HG02973 (cell line): ENCODE measurements at regions not wholly inside any gene's neighbourhood (a gene's known extent, or its start where the extent isn't known, plus 50 kb on each side); places are given as distances from the start of the nearest gene placed in this dataset.
"Not testable (repeated sequence)": the region's sequence is repeated elsewhere in the genome, so short reads cannot be mapped to it uniquely, and the experiment has no call there.

ENCODE experiments used
- ATAC-seq: cut with Tn5 transposase; IDR thresholded peaks from one replicate; pipeline ENCODE4 v1.9.1; 2021; ENCODE audit warnings: moderate library complexity; ENCODE audit not compliant: unreplicated experiment

DNA sequence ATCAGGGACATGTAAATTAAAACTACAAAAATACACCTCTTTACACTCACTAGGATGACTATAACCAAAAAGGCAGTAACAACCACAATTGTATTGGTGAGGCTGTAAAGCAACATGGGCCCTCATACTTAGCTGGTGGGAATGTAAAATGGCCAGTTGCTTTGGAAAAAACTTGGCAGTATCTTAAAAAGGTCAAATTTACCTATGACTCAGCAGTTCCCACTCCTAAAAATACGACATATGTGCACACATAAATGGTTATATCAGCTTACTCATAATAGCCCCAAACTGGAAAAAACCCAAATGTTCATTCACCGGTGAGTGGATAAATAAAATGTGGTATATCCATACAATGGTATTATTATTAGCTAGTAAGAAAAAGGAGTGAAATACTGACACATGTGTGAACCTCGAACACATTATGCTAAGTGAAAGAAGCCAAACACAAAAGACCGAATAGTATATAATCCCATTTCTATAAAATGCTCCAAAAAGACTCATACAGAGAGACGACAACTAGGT, 391.4 kb downstream of the NPIPA8 start:
- ATAC-seq = no peak

DNA sequence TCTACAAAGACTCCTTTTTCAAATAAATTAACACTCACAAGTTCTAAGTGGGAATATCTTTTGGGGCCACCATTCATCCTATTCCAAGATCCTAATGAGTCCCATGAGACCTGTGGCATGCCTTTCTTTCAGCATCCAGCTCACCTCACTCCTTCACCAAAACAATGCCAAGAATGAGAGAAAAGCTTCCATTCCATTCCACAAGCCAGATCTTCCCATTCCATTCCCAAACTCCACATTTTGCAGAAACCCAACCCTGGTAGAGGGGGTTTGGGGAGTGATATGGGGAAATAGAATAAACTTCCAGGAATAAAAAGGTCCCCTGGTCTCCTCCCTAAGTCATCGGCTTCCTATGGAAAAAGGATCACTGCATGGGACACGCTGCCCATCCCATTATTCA, 392.2 kb downstream of the NPIPA8 start:
- ATAC-seq = no peak

DNA sequence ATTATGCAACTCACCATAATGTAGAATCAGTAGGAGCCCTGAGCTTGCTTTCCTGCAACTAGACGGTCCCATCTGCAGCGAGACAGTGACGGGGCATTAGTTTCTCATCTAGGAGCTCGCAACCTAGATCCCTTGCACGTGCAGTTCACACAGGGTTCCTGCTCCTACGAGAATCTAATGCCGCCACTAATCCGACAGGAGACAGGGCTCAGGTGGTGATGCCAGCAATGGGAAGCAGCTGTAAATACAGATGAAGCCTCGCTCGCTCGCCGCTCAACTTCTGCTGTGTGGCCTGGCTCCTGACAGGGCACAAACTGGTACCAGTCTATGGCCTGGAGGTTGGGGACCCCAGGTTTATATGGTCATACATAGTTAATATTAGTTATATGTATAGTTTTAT, 394.5 kb downstream of the NPIPA8 start:
- no peak for ATAC-seq

DNA sequence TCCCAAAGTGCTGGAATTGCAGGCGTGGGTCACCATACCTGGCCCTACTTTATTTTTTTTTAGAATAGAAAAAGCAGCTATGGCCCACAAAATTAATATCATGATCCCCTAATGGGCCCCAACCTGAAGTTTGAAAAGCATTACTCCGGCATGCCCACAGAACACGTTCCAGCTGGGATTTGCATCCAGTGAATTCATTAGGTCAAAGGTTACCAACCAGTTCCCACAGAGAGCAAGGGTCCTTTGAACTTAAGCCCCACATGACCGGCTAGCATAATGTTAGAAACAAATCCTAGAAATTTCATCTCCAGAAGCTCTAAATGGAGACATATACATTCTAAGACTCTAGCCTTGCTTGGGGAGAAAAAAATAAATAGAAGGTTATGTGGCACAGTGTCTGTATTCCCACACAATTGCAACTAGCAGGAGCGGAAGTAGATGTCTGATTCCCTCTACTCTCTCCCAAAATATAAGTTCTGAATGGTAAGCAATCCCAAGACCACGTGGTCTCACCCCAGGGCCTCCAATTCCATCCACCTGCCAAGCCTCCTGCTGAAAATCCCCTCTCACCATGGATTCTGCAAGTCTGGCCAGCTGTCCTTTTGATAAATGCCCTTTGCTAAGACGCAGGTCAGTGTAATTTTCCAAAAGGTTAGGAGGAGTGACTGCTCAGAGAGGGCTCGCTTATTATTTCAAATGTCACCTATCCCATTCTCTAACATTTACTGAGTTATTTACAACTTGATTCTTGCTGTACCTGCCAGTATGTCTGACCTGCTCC, 395.8 kb downstream of the NPIPA8 start:
- no peak for ATAC-seq

DNA sequence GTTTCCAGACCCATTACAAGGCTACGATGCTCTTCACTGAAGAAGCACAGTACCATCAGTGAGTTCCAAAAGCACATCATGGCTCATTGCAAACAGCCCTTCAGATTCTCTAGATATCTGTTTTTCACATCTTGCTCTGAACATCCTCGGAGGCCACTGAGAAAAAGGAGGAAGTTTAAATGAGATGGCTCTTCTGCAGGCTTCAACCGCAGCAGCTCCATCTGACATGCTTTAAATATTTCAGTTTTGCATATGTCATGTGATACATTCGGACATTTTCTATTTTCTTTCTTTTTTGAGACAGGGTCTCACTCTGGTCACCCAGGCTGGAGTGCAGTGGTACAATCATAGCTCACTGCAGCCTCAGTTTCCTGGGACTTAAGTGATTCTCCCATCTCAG, 396.8 kb downstream of the NPIPA8 start:
- peak; percentile 55 for ATAC-seq

DNA sequence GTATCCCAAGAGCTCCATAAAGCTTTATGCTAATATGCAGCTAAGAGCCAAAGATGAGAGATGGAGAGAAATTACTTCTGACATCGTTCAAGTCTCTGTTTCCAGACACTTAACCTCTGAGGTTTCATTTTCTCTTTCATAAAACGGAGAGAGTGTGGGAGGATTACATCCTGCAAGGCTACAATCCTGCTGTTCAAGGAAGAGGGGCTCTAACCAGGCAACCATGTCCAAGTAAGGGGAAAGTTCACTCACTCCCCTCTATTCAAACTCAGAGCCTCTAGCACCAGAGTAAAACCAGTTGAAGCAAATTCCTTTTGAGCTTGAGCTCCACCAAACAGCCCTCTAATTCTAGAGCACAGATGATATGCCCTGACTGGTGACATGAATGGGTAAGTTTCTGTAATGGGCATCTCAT, 397.4 kb downstream of the NPIPA8 start:
- ATAC-seq = peak; percentile 52

DNA sequence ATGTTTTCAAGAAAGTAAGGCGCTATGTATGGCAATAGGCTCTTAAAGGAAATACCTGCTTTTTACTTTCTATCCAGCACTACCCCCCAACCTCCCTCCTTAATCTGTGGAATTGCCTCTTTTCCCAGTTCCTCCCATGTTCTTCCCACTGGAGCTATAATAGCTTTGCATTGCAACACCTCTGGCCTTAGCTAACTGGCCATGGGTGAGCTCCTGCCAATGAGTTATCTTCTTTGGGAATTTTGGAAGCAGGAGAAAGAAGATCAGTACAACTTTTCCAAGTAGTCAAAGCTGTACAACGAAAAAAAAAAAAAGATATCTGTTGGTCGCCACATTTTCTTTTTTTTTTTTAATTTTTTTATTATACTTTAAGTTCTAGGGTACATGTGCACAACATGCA, 398.0 kb downstream of the NPIPA8 start:
- ATAC-seq = no peak

DNA sequence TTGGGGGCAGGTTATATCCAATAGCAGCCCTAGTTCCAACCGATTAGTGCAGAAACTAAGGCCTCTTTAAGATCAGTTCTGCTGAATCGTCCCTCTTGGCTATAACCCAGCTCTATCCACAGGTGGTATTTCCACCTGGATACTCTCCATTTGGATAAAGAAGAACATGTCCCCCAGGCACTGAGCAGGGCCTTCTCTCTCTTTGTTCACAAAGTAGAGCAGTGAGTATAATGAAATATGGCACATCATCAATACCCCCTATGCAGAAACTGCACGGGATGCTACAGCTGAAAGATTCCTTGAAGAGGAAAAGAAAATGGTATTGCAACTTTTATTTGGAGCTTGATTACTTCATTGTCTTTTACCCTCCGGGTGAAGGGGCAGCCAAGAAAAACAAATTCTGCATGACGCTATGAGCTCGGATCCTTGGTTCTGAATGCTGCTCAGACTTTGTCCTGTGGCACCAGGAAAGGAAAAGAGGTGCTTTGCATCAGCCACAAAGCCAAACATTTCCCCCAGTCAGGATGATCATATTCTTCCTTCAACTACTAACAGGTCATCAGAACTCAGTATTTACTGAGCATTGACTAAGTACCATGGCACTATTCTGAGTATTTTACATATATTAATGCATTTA, 399.7 kb downstream of the NPIPA8 start:
- no peak for ATAC-seq

DNA sequence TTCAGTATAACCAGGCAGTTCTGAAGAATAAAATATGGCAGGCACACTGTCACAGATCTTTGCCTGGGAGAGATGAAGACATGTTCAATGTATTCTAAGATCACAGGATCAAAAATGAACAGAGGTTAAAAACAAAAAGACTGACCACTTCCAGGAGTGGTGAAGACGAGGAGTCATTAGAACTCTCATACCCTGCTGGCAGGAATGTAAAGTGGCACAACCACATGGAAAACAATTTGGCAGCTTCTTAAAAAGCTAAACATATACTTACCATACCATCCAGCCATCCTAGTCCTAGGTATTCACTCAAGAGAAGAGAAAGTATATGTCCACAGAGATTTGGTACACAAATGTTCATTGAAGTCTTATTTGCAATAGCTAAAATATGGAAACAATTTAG, 406.3 kb downstream of the NPIPA8 start:
- ATAC-seq = no peak

DNA sequence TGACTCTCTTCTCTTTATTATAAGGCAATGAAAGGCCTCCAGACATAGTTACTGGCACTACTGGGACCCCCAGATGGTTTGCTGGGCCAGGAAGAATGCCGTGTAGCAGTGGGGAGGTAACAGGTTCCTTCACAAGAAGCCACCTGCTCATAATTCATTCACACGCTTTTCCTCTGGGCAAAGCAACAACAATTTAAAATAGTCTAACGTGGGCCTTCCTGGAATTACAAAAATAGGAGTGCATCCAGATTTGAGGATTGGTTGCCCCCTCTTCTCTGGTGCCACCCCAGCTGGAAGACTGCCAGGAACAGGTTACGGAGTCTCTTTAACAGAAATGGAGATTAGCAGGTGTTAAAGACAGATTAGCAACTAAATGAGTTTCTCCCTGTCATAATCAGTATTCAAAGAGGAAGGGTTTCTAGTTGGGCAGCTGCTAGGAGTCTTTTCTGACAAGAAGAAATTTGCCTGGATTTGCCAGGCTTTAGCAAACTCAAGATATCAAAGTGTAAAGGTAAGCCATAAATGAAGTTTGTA, 409.6 kb downstream of the NPIPA8 start:
- no peak for ATAC-seq

DNA sequence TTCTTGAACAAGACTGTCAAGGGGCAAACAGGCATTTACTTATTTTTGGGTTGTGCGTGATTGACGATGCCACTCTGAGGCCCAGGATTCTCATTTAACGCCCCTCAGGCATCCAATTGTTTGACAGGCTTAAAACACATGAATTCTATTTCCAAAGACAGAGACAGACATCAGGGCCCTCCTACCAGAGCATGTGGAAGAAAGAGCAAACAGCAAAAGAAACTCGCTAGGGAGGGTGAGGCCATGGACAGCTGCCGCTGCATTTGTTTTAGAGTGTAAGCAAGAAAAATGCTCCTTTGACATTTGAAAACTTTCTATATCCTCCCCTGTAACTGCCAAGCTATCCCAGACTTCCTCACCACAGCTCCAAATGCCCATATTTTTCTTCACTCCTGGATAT, 410.1 kb downstream of the NPIPA8 start:
- ATAC-seq = no peak

DNA sequence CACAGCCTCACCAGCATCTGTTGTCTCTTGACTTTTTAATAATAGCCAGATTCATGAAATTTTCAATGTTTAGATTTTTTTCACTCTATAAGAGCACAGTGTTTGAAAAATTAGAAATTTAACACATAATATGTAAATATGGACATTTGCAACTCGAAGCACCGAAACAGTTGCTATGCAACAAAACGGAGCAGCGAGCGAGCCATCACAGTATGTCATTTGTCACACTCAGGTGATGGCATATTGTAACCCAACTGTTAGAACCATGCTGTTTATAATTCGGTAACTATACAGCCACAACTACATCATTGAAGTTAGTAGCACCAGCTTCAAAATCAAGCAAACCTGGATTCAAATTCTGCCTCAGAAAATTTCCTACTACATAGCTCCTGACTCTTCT, 410.8 kb downstream of the NPIPA8 start:
- no peak for ATAC-seq

DNA sequence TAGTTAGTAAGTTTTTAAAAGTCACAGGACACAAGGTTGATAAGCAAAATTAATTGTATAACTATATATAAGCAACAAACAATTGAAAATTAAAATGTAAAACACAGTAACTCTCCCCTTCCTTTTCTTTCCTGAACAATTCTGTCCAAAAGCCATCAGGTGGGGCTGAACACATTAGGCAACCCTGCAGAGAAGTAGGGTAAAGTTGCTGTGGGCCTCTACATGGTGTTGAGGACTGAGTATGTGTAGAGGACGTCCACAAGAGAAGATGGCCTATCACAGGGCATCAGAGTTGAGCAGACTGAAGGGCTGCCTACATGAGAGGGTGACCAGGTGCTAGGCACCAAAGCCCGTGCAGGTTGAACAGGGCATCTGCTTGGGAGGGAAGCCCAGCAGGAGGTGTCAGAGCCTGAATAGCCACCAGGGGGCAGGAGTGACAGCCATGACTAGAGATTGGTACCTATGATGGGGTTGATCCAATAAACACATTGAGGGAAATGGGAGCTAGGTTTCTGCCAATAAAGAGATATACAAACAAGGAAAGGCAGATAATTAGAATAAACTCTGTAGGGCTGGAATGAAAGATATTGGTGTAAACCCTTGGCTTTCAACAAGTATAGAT, 415.1 kb downstream of the NPIPA8 start:
- ATAC-seq = peak; percentile 59

DNA sequence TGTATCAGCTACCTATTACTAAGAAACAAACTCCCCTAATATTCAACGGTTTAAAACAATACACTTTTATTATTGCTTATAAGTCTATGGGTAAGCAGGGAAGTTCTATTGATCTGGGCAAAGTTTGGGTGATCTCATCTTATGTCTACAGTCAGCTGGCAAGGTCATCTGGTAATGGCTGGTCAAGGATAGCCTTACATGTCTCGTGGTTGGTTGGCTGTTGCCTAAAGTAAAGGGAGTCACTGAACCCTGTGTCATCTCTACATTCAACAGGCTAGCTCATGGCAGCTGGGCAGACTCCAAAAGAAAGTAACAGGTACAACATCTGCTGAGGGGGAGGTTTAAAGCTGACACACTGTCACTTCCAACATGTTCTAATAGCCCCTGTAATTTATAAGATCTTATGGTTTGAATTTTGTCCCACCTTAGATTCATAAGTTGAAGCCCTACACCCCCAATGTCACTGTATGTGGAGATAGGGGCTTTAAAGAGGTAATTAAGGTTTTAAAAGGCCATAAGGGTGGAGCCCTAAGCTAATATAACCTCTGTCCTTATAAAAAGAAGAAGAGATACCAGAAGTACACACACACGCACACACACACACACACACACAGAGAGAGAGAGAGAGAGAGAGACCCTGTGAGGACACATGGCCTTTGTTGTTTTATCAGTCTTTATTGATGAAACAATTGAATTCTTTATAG, 419.1 kb downstream of the NPIPA8 start:
- no peak for ATAC-seq

DNA sequence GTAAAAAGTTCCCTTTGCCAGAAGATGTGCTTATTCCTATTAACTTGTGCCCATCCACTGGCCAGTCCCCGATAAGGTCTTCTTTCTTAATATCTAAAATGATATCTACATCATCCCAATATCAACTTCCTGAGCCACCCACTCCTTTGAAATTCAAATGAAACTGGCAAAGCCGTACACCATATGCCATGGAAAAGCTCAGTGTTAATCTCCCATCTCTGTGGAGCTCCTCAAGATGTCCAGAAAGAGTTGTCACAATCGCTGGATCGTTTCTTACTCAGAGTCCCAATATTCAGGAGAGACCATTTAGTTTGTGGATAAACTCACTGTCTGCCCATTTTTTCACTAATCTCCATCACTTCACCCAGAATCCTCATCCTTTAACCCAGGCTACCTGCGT, 420.7 kb downstream of the NPIPA8 start:
- ATAC-seq = no peak

DNA sequence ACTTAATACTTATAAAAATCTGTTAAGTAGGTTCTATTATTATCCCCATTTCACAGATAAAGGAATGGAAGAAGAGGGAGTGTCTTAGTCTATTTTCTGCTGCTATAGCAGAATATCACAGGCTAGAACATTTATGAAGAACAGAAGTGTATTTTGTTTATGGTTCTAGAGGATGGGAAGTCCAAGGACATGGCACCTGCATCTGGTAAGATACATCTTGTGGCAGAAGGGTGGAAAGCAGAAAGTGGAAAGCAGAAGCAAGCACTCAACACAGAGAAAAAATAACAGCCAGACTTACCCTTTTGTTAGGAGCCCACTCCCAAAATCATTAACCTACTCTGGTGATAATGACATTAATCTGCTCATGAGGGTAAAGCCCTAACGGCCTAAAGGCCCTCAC, 422.4 kb downstream of the NPIPA8 start:
- no peak for ATAC-seq

DNA sequence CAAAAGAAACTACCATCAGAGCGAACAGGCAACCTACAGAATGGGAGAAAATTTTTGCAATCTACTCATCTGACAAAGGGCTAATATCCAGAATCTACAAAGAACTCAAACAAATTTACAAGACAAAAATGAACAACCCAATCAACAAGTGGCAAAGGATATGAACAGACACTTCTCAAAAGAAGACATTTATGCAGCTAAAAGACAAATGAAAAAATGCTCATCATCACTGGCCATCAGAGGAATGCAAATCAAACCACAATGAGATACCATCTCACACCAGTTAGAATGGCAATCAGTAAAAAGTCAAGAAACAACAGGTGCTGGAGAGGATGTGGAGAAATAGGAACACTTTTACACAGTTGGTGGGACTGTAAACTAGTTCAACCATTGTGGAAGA, 425.0 kb downstream of the NPIPA8 start:
- ATAC-seq = not testable (repeated sequence)

DNA sequence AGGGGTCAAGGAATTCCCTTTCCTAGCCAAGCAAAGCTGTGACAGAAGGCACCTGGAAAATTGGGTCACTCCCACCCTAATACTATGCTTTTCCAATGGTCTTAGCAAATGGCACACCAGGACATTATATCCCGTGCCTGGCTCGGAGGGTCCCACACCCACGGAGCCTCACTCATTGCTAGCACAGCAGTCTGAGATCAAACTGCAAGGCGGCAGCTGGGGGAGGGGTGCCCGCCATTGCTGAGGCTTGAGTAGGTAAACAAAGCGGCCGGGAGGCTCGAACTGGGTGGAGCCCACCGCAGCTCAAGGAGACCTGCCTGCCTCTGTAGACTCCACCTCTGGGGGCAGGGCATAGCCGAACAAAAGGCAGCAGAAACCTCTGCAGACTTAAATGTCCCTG, 429.9 kb downstream of the NPIPA8 start:
- not testable (repeated sequence) for ATAC-seq

DNA sequence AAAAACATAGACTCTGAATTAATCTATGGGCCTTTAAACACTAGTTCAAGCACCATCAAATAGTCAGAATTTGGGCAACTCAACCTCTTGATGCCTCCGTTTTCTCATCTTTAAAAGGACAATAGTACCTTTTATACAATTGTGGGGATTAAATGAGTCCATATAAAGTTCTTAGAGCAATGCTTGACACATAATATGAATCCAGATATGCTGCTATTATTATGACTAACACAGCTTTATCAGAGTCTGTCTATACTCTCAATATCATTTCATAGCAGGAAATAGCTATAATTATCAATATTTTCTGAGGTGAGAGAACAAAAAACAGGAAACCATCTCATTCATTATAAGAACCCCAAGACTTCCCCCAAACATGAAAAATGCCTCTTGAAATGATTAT, 430.5 kb upstream of the XYLT1 start:
- ATAC-seq = no peak

DNA sequence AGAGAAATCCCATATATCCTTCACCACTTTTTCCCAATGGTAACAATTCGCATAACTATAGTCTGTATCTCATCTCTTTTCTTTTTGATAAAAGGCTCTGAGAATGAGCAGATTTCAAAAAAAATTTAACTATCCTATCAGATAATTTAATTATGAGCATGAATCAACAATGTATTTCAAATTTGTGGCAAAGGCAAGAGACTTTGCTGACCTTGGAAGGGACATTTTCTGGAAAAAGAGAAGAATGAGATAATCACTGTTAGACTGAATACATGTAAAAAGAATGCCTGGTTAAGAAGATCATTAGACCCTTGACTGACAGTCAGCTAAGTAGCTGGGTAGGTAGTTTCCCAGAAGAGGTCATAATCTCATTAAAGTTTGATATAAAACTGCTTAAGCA, 428.4 kb upstream of the XYLT1 start:
- no peak for ATAC-seq

DNA sequence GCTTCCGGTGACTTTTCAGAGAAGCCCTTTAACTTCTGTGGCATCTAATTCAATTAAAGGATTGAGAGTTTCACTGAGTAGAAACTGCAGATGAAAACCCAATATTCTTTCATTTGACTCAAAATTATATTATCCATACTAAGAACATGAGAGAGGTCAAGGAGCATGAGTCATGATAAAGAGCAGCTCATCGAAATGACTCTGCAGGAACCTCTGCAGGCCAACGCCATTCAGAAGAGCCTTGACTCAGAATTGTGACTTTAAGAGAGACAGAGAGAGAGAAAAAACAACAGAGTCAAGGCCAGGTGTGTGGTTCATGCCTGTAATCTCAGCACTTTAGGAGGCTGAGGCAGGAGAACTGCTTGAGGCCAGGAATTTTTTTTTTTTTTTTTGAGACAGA, 417.2 kb upstream of the XYLT1 start:
- no peak for ATAC-seq
